ENCODE measurements at regions not wholly inside any gene's neighbourhood (a gene's known extent, or its start where the extent isn't known, plus 50 kb on each side); places are given as distances from the start of the nearest gene placed in this dataset.

DNA sequence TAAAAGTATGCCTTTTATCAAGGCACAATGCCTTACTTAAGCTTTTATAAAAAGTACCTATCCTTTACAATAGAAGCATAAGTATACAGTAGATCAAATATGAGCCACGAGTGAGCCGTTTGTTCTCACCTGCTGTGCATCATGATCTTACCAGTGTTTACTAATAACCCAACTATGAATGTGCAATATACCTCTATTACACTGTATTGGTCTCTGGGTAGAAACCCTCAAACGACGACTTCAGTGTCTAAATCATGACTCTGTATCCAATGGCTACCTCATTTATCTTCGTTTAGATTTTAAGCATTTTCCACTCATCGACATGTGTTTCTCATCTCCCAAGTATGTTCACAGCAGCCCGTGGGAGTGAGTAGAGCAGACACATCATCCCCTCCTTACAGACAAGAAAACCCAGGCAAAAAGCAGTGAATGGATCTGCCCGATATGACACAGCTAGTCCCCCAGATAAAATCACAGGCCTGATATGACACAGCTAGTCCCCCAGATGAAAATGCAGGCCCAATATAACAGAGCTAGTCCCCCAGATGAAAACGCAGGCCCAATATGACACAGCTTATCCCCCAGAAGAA, 279.8 kb downstream of the TNS1 start:
- Histone ChIP-seq H4K20me1 (ENCODE audit: insufficient read depth, low read length) (no peaks in the 10 kb centered on the region), H3K27me3 (ENCODE audit: control insufficient read depth in 2 of 2, insufficient read depth in 2 of 2, low read length in 2 of 2) (no peaks in the 10 kb centered on the region), H3K9ac (ENCODE audit: insufficient read depth, low read length, poor library complexity, severe bottlenecking) (no peak overlapping the region), H3K36me3 (replicated peaks in 1 of 2; ENCODE audit: control insufficient read depth in 1 of 2, insufficient read depth in 2 of 2, low read length in 2 of 2) (no peaks in the 10 kb centered on the region), H3K4me1 (ENCODE audit: control insufficient read depth in 1 of 2, insufficient read depth in 2 of 2, low read length in 2 of 2) (no peaks in the 10 kb centered on the region), H3K79me2 (ENCODE audit: insufficient read depth, low read length) (no peaks in the 10 kb centered on the region), H3K27ac (ENCODE audit: low read depth in 1 of 2, low read length in 2 of 2) (no peak overlapping the region), H3K4me3 (replicated peaks in 1 of 3; ENCODE audit: low read depth in 2 of 3, low read length in 3 of 3) (no peak overlapping the region), H3K9me3 (replicated peaks in 1 of 2; ENCODE audit: control insufficient read depth in 1 of 2, insufficient read depth in 1 of 2, low read length in 2 of 2) (peaks cover 0 to 5% of the 10 kb centered on the region in 2 donors), H3K4me2 (replicated peaks; ENCODE audit: extremely low read depth, low read length, poor library complexity, severe bottlenecking) (no peak overlapping the region), H2AFZ (ENCODE audit: insufficient read depth, low read depth, low read length, poor library complexity, severe bottlenecking) (no peak overlapping the region)
- H3K27ac Mint-ChIP-seq, result no peak overlapping the region
- DNase-seq, result no peak
- intact Hi-C loops (cut with micrococcal nuclease), result no loop called here
- H3K36me3 Mint-ChIP-seq, result no peaks in the 10 kb centered on the region
- H3K4me3 Mint-ChIP-seq, result no peak overlapping the region
- TF ChIP-seq, protein P1, sequence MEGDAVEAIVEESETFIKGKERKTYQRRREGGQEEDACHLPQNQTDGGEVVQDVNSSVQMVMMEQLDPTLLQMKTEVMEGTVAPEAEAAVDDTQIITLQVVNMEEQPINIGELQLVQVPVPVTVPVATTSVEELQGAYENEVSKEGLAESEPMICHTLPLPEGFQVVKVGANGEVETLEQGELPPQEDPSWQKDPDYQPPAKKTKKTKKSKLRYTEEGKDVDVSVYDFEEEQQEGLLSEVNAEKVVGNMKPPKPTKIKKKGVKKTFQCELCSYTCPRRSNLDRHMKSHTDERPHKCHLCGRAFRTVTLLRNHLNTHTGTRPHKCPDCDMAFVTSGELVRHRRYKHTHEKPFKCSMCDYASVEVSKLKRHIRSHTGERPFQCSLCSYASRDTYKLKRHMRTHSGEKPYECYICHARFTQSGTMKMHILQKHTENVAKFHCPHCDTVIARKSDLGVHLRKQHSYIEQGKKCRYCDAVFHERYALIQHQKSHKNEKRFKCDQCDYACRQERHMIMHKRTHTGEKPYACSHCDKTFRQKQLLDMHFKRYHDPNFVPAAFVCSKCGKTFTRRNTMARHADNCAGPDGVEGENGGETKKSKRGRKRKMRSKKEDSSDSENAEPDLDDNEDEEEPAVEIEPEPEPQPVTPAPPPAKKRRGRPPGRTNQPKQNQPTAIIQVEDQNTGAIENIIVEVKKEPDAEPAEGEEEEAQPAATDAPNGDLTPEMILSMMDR (IDR thresholded peaks at IDR 0.05), result no peak
- no peaks in the 10 kb centered on the region for H3K4me1 Mint-ChIP-seq
- 90% methylated on average over 7 of the region's 9 CpGs for WGBS (ENCODE audit: insufficient coverage)
- H3K9me3 Mint-ChIP-seq, result peaks cover 0 to 11% (median 3%) of the 10 kb centered on the region in 7 donors
- H3K27me3 Mint-ChIP-seq (ENCODE audit: low read depth in 3 of 3), result peaks cover 5 to 22% (median 12%) of the 10 kb centered on the region in 3 donors

DNA sequence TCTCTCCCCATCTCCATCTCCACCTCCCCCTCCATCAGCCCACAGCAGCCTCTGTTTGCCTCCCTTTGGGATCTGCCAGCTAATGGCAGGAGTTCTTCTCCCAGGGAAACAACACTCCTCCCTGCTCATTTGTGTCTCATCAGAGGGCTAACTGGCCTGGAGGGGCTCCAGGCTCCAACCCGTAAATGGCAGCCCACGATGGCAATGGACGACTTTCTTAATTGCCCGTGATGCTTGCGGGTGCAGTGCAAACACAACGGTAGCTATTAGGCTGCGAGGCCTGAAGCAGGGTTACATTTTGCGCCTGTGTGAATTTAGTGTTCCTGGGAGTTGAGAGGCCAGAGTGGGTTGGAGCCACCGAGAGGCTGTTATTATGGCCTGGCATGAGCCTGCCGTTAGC, 285.1 kb downstream of the TNS1 start:
- H3K4me3 Mint-ChIP-seq, result no peak overlapping the region
- WGBS (ENCODE audit: insufficient coverage), result over 99% methylated on average over 8 of the region's 10 CpGs

More for the DNA sequence above, 285.1 kb downstream of the TNS1 start:
- H3K4me3 ChIP-seq (replicated peaks in 1 of 3; ENCODE audit: low read depth in 2 of 3, low read length in 3 of 3), result no peak overlapping the region
- Mint-ChIP-seq H3K27me3 (ENCODE audit: low read depth in 3 of 3) (peaks cover 6 to 33% (median 16%) of the 10 kb centered on the region in 3 donors), H3K36me3 (no peaks in the 10 kb centered on the region), H3K4me1 (peaks cover 11% of the 10 kb centered on the region), H3K9me3 (peaks cover 0 to 11% (median 5%) of the 10 kb centered on the region in 7 donors), H3K27ac (no peak overlapping the region)
- H3K4me2 ChIP-seq (replicated peaks; ENCODE audit: extremely low read depth, low read length, poor library complexity, severe bottlenecking), result no peak overlapping the region
- H4K20me1 ChIP-seq (ENCODE audit: insufficient read depth, low read length), result no peaks in the 10 kb centered on the region
- TF ChIP-seq, protein P1 (IDR thresholded peaks at IDR 0.05), result no peak
- H3K9me3 ChIP-seq (replicated peaks in 1 of 2; ENCODE audit: control insufficient read depth in 1 of 2, insufficient read depth in 1 of 2, low read length in 2 of 2), result peaks cover 0 to 5% of the 10 kb centered on the region in 2 donors
- peaks cover 6 to 8% of the 10 kb centered on the region in 2 donors for H3K4me1 ChIP-seq (ENCODE audit: control insufficient read depth in 1 of 2, insufficient read depth in 2 of 2, low read length in 2 of 2)
- no peaks in the 10 kb centered on the region for H3K27me3 ChIP-seq (ENCODE audit: control insufficient read depth in 2 of 2, insufficient read depth in 2 of 2, low read length in 2 of 2)
- no peaks in the 10 kb centered on the region for H3K79me2 ChIP-seq (ENCODE audit: insufficient read depth, low read length)
- H3K27ac ChIP-seq (ENCODE audit: low read depth in 1 of 2, low read length in 2 of 2), result no peak overlapping the region
- DNase-seq, result no peak
- H2AFZ ChIP-seq (ENCODE audit: insufficient read depth, low read depth, low read length, poor library complexity, severe bottlenecking), result no peak overlapping the region
- intact Hi-C loops (cut with micrococcal nuclease), result no loop called here
- no peaks in the 10 kb centered on the region for H3K36me3 ChIP-seq (replicated peaks in 1 of 2; ENCODE audit: control insufficient read depth in 1 of 2, insufficient read depth in 2 of 2, low read length in 2 of 2)
- no peak overlapping the region for H3K9ac ChIP-seq (ENCODE audit: insufficient read depth, low read length, poor library complexity, severe bottlenecking)

All from CD14-positive monocyte (primary cell).